H1 (cell line): ENCODE measurements at regions not wholly inside any gene's neighbourhood (a gene's known extent, or its start where the extent isn't known, plus 50 kb on each side); places are given as distances from the start of the nearest gene placed in this dataset.

Experiments
- RAD21 ChIP-seq, 2 experiments: IDR thresholded peaks in 1 of 2; conservative IDR thresholded peaks in 1 of 2; 2 replicates each; pipeline ENCODE4 v1.6.1; 2011; ENCODE audit warnings: low read depth in 2 of 2, low read length in 2 of 2, improper control_type of control experiment in 1 of 2, inconsistent platforms in 1 of 2, mild to moderate bottlenecking in 1 of 2, moderate library complexity in 1 of 2

DNA sequence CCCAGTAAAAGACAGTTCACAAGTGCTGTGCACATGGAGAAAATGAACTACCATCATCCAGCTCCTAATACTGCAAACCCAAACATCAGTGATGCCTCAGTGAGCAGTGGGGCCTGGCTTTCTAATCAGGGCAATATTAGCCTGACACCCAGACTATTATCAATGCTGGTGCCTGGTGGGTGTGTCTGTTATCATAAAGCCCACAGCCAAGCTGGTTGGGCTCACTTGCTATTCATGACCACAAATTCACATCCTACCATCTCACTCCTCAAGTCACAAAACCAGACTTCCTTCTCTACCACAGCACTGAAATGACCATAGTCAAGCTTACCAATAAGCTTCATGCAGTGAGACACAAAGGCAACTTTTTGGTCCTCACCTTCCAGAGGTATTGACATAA, 180.8 kb upstream of the PLN start (continued):
- no peak for TF ChIP-seq RAD21 (IDR thresholded peaks at IDR 0.05 in 1 of 2, conservative IDR thresholded peaks at IDR 0.05 in 1 of 2; ENCODE audit: low read depth in 2 of 2, low read length in 2 of 2)
